B cell (primary cell): ENCODE measurements at regions not wholly inside any gene's neighbourhood (a gene's known extent, or its start where the extent isn't known, plus 50 kb on each side); places are given as distances from the start of the nearest gene placed in this dataset.

Experiments
- EZH2 ChIP-seq: IDR thresholded peaks from 2 replicates; pipeline ENCODE4 v1.6.1; 2012; ENCODE audit warnings: borderline replicate concordance, low read depth, mild to moderate bottlenecking, moderate library complexity, low read length; ENCODE audit not compliant: insufficient read depth, poor library complexity, severe bottlenecking
- TF ChIP-seq, protein P1 (sequence below): fragments of 200-600 bp; IDR thresholded peaks from one replicate; pipeline ENCODE4 v1.8.0; 2022; ENCODE audit warnings: antibody characterized with exemption, mild to moderate bottlenecking

DNA sequence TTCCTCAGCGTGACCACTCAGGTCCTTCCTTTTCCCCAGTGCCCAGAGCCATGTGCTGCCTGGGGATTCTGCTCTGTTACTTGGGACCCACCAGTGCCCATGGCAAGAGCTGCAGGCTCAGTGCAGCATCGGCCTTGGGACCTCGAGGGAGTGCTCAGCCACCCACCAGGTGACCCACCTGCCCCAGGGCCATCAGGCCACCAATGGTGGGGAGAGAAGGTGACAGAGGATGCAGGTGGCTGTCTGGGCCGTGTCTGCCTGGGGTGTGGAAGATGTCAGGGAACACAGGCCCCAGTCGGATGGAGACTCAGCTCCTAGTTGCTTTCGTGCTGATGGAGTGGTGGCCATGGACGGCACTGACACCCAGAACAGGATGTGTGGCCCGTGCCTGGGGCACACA lies 104.7 kb upstream of the FAM20C start:
- TF ChIP-seq, protein P1, sequence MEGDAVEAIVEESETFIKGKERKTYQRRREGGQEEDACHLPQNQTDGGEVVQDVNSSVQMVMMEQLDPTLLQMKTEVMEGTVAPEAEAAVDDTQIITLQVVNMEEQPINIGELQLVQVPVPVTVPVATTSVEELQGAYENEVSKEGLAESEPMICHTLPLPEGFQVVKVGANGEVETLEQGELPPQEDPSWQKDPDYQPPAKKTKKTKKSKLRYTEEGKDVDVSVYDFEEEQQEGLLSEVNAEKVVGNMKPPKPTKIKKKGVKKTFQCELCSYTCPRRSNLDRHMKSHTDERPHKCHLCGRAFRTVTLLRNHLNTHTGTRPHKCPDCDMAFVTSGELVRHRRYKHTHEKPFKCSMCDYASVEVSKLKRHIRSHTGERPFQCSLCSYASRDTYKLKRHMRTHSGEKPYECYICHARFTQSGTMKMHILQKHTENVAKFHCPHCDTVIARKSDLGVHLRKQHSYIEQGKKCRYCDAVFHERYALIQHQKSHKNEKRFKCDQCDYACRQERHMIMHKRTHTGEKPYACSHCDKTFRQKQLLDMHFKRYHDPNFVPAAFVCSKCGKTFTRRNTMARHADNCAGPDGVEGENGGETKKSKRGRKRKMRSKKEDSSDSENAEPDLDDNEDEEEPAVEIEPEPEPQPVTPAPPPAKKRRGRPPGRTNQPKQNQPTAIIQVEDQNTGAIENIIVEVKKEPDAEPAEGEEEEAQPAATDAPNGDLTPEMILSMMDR = no peak
- no peak for TF ChIP-seq EZH2
